ENCODE measurements at regions not wholly inside any gene's neighbourhood (a gene's known extent, or its start where the extent isn't known, plus 50 kb on each side); places are given as distances from the start of the nearest gene placed in this dataset.

DNA sequence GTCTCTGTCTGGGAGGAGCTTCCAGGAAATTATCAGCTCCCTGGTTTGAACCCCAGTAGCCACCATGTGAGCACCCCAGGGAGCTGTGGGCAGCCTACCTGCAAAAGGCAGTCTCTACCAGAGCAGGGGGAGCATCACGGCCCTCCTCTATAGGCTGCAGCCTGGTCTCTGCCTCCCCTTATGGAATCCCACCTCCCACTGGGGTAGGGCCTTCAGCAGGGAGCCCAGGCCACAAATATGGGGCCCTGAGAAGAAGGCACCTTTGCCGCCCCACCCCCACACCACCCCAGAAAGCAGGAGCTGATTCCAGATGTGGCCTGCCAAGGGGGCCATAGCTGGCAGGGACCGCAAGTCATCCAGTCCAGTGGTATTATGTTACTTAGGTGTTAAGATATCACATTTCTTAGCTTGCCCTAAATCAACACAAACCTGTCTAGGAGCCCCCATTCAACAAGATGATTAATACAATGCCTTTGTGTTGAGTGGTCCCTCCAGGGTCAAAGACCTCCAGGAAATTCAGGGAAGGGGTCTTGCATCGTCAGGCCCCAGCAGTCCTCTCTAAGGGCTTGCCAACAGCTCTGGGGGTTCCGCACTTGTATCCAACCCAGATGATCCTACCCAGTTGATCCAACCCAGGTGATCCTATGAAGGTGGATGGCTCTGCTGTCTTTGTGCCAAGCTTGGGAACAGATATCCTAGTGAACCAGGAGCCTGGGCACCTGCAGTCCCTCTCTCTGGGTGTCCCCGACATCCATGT, 114.9 kb downstream of the OAT start:
- H3K4me2 ChIP-seq, result no peak overlapping the region
- no peak overlapping the region for H3K4me3 ChIP-seq
- H3K79me2 ChIP-seq (replicated peaks; ENCODE audit: insufficient read depth), result no peaks in the 10 kb centered on the region
- ATAC-seq (no peak), DNase-seq (ENCODE audit: low spot score) (no peak)
- no peaks in the 10 kb centered on the region for H3K36me3 ChIP-seq (ENCODE audit: insufficient read depth)
- no peaks in the 10 kb centered on the region for H3K27me3 ChIP-seq (ENCODE audit: insufficient read depth)
- H3K9me2 ChIP-seq (ENCODE audit: insufficient read depth), result peaks cover 7% of the 10 kb centered on the region; the same call in 1 of the 2 replicates
- H3K27ac ChIP-seq (ENCODE audit: low read depth), result no peak overlapping the region
- Mint-ChIP-seq H3K27me3 (ENCODE audit: insufficient read depth, low read depth, poor library complexity) (peaks cover 5% of the 10 kb centered on the region), H3K27ac (no peak overlapping the region), H3K4me3 (no peak overlapping the region), H3K36me3 (ENCODE audit: low read depth) (peaks cover 11% of the 10 kb centered on the region), H3K9me3 (peaks cover 22% of the 10 kb centered on the region), H3K4me1 (no peaks in the 10 kb centered on the region)
- H3F3A ChIP-seq (replicated peaks; ENCODE audit: low read depth), result no peaks in the 10 kb centered on the region
- no peak for TF ChIP-seq EZH2phosphoT487 (IDR thresholded peaks at IDR 0.05; ENCODE audit: unreplicated experiment)
- H2AFZ ChIP-seq, result no peak overlapping the region
- H3K4me1 ChIP-seq (ENCODE audit: insufficient read depth), result no peaks in the 10 kb centered on the region
- H4K20me1 ChIP-seq (replicated peaks; ENCODE audit: insufficient read depth), result no peaks in the 10 kb centered on the region

GRCh38 chr10:124302951-124303505, 115.7 kb downstream of the OAT start:
- no peaks in the 10 kb centered on the region for H3F3A ChIP-seq (replicated peaks; ENCODE audit: low read depth)
- no peak overlapping the region for H3K4me3 ChIP-seq
- Mint-ChIP-seq H3K4me3 (no peak overlapping the region), H3K27me3 (ENCODE audit: insufficient read depth, low read depth, poor library complexity) (peaks cover 3% of the 10 kb centered on the region), H3K27ac (no peak overlapping the region), H3K9me3 (peaks cover 22% of the 10 kb centered on the region), H3K4me1 (no peaks in the 10 kb centered on the region), H3K36me3 (ENCODE audit: low read depth) (peaks cover 11% of the 10 kb centered on the region)
- no peaks in the 10 kb centered on the region for H3K79me2 ChIP-seq (replicated peaks; ENCODE audit: insufficient read depth)
- no peaks in the 10 kb centered on the region for H4K20me1 ChIP-seq (replicated peaks; ENCODE audit: insufficient read depth)
- no peak overlapping the region for H2AFZ ChIP-seq
- no peak for ATAC-seq
- H3K27ac ChIP-seq (ENCODE audit: low read depth), result no peak overlapping the region
- H3K9me2 ChIP-seq (ENCODE audit: insufficient read depth), result peaks cover 7% of the 10 kb centered on the region; the same call in 1 of the 2 replicates
- no peak for DNase-seq (ENCODE audit: low spot score)
- no peaks in the 10 kb centered on the region for H3K4me1 ChIP-seq (ENCODE audit: insufficient read depth)
- no peaks in the 10 kb centered on the region for H3K27me3 ChIP-seq (ENCODE audit: insufficient read depth)
- H3K4me2 ChIP-seq, result no peak overlapping the region
- H3K36me3 ChIP-seq (ENCODE audit: insufficient read depth), result no peaks in the 10 kb centered on the region
- TF ChIP-seq POLR2AphosphoS5 (IDR thresholded peaks at IDR 0.05; ENCODE audit: low read depth) (no peak), REST (IDR thresholded peaks at IDR 0.05; ENCODE audit: unreplicated experiment) (no peak), ZNF114 (CRISPR knock-in tag; IDR thresholded peaks at IDR 0.05) (no peak), JUNB (IDR thresholded peaks at IDR 0.05; ENCODE audit: unreplicated experiment) (no peak), ZNF331 (CRISPR knock-in tag; IDR thresholded peaks at IDR 0.05; ENCODE audit: low read depth) (no peak), CTCF (conservative IDR thresholded peaks at IDR 0.05; ENCODE audit: low read depth in 2 of 2) (no peak)
- TF ChIP-seq, protein P1, sequence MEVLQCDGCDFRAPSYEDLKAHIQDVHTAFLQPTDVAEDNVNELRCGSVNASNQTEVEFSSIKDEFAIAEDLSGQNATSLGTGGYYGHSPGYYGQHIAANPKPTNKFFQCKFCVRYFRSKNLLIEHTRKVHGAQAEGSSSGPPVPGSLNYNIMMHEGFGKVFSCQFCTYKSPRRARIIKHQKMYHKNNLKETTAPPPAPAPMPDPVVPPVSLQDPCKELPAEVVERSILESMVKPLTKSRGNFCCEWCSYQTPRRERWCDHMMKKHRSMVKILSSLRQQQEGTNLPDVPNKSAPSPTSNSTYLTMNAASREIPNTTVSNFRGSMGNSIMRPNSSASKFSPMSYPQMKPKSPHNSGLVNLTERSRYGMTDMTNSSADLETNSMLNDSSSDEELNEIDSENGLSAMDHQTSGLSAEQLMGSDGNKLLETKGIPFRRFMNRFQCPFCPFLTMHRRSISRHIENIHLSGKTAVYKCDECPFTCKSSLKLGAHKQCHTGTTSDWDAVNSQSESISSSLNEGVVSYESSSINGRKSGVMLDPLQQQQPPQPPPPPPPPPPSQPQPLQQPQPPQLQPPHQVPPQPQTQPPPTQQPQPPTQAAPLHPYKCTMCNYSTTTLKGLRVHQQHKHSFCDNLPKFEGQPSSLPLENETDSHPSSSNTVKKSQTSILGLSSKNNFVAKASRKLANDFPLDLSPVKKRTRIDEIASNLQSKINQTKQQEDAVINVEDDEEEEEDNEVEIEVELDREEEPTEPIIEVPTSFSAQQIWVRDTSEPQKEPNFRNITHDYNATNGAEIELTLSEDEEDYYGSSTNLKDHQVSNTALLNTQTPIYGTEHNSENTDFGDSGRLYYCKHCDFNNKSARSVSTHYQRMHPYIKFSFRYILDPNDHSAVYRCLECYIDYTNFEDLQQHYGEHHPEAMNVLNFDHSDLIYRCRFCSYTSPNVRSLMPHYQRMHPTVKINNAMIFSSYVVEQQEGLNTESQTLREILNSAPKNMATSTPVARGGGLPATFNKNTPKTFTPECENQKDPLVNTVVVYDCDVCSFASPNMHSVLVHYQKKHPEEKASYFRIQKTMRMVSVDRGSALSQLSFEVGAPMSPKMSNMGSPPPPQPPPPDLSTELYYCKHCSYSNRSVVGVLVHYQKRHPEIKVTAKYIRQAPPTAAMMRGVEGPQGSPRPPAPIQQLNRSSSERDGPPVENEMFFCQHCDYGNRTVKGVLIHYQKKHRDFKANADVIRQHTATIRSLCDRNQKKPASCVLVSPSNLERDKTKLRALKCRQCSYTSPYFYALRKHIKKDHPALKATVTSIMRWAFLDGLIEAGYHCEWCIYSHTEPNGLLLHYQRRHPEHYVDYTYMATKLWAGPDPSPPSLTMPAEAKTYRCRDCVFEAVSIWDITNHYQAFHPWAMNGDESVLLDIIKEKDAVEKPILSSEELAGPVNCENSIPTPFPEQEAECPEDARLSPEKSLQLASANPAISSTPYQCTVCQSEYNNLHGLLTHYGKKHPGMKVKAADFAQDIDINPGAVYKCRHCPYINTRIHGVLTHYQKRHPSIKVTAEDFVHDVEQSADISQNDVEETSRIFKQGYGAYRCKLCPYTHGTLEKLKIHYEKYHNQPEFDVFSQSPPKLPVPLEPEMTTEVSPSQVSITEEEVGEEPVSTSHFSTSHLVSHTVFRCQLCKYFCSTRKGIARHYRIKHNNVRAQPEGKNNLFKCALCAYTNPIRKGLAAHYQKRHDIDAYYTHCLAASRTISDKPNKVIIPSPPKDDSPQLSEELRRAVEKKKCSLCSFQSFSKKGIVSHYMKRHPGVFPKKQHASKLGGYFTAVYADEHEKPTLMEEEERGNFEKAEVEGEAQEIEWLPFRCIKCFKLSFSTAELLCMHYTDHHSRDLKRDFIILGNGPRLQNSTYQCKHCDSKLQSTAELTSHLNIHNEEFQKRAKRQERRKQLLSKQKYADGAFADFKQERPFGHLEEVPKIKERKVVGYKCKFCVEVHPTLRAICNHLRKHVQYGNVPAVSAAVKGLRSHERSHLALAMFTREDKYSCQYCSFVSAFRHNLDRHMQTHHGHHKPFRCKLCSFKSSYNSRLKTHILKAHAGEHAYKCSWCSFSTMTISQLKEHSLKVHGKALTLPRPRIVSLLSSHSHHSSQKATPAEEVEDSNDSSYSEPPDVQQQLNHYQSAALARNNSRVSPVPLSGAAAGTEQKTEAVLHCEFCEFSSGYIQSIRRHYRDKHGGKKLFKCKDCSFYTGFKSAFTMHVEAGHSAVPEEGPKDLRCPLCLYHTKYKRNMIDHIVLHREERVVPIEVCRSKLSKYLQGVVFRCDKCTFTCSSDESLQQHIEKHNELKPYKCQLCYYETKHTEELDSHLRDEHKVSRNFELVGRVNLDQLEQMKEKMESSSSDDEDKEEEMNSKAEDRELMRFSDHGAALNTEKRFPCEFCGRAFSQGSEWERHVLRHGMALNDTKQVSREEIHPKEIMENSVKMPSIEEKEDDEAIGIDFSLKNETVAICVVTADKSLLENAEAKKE (CRISPR knock-in tag; IDR thresholded peaks at IDR 0.05), result no peak
